HepG2 (cell line): ENCODE measurements at regions not wholly inside any gene's neighbourhood (a gene's known extent, or its start where the extent isn't known, plus 50 kb on each side); places are given as distances from the start of the nearest gene placed in this dataset.
A peak's percentile ranks its signal among the peaks of the same experiment; 100 is the strongest.

ENCODE experiments used
- ATAC-seq: fragments of 200-7000 bp; cut with Tn5 transposase; 3 replicates; pipeline ENCODE4 v1.9.1; 2020; ENCODE audit warnings: mild to moderate bottlenecking, moderate library complexity
- BruUV-seq: library from RNA; stranded (reverse); fragments of 400-500 nt; replicated peaks from 2 replicates; lab custom pipeline; 2021; lab: Mats Ljungman, UMichigan
- CTCF ChIA-PET: fragments of 300-600 bp; formaldehyde crosslinking; extraction: SDS; loops from one replicate; lab custom pipeline; 2021; ENCODE audit warnings: low total read pairs, inconsistent platforms, low intra/inter-chr PET ratio; lab: Yijun Ruan, JAX
- POLR2A ChIA-PET: fragments of 350-600 bp; sonication (Branson Sonifier 250); formaldehyde crosslinking; loops from one replicate; lab custom pipeline; 2020; ENCODE audit warnings: antibody characterized with exemption, inconsistent platforms; lab: Yijun Ruan, JAX
- DNase-seq: peaks from one replicate; pipeline ENCODE4 v3.0.0-alpha.2; 2015; ENCODE audit warnings: low spot score
- FAIRE-seq: peaks from 3 replicates; lab custom pipeline; 2011; peaks lifted over from hg19 to GRCh38; lab: Jason Lieb, UNC
- H2AFZ ChIP-seq: one replicate; pipeline ENCODE4 v1.6.1; 2011; ENCODE audit warnings: low read length, inconsistent platforms
- H3K27ac ChIP-seq: fragments of 300-600 bp; 3 replicates; pipeline ENCODE4 v1.8.0; 2011; ENCODE audit warnings: mixed run types, mild to moderate bottlenecking, mixed read lengths, low read length, inconsistent platforms; ENCODE audit not compliant: insufficient read depth; ENCODE audit errors: extremely low read length
- H3K27me3 ChIP-seq, 2 experiments: fragments of 200-600 bp in 1 of 2; 2 replicates in 1 of 2; 3 replicates in 1 of 2; pipeline versions ENCODE4 v1.6.0 to v1.8.0; 2011; ENCODE audit warnings: low read length in 2 of 2, mild to moderate bottlenecking in 2 of 2, moderate library complexity in 2 of 2, inconsistent platforms in 1 of 2; ENCODE audit not compliant: insufficient read depth in 2 of 2, control insufficient read depth in 1 of 2
- H3K36me3 ChIP-seq, 2 experiments: fragments of 200-600 bp in 1 of 2; replicated peaks in 1 of 2; 2 replicates in 1 of 2; 3 replicates in 1 of 2; pipeline versions ENCODE4 v1.5.1 to v1.8.0; 2011; ENCODE audit warnings: low read length in 2 of 2, inconsistent platforms in 1 of 2; ENCODE audit not compliant: insufficient read depth in 2 of 2, control insufficient read depth in 1 of 2
- H3K4me1 ChIP-seq: 2 replicates; pipeline ENCODE4 v1.5.1; 2012; ENCODE audit warnings: low read length, inconsistent platforms; ENCODE audit not compliant: insufficient read depth
- H3K4me2 ChIP-seq: 2 replicates; pipeline ENCODE4 v1.6.0; 2011; ENCODE audit warnings: low read depth, low read length, inconsistent platforms
- H3K4me3 ChIP-seq, 3 experiments: fragments of 200-600 bp in 1 of 3; sonication (generic), shearing (Covaris generic) in 1 of 3; replicated peaks in 1 of 3; 2 replicates each; pipeline ENCODE4 v1.5.1; 2011 to 2016; ENCODE audit warnings: low read length in 3 of 3, inconsistent platforms in 2 of 3, low read depth in 2 of 3, mild to moderate bottlenecking in 2 of 3, control low read depth in 1 of 3, mixed read lengths in 1 of 3; ENCODE audit not compliant: insufficient read depth in 1 of 3
- H3K79me2 ChIP-seq: one replicate; pipeline ENCODE4 v1.6.1; 2011; ENCODE audit warnings: low read length, inconsistent platforms; ENCODE audit not compliant: insufficient read depth
- H3K9ac ChIP-seq: 2 replicates; pipeline ENCODE4 v1.6.0; 2011; ENCODE audit warnings: mild to moderate bottlenecking, low read depth, low read length, inconsistent platforms; ENCODE audit not compliant: insufficient read depth
- H3K9me3 ChIP-seq: 2 replicates; pipeline ENCODE4 v1.5.1; 2012; ENCODE audit warnings: mild to moderate bottlenecking, low read length
- H4K20me1 ChIP-seq: 2 replicates; pipeline ENCODE4 v1.6.0; 2011; ENCODE audit warnings: inconsistent platforms, mild to moderate bottlenecking, low read length, moderate library complexity; ENCODE audit not compliant: insufficient read depth
- NFKB2 ChIP-seq: sonication (generic); formaldehyde crosslinking; IDR thresholded peaks from 2 replicates; pipeline ENCODE4 v1.4.0; 2020; ENCODE audit warnings: missing genetic modification reagents, borderline replicate concordance
- SMAD1 ChIP-seq: sonication (generic); formaldehyde crosslinking; IDR thresholded peaks from 2 replicates; pipeline ENCODE4 v1.4.0; 2020; ENCODE audit warnings: missing genetic modification reagents, low read depth, mild to moderate bottlenecking, borderline replicate concordance
- ZNF317 ChIP-seq: sonication (generic); formaldehyde crosslinking; IDR thresholded peaks from 2 replicates; pipeline ENCODE4 v1.5.0; 2020; ENCODE audit warnings: mild to moderate bottlenecking, missing genetic modification reagents
- ZNF746 ChIP-seq: sonication (generic); formaldehyde crosslinking; IDR thresholded peaks from 2 replicates; pipeline ENCODE4 v1.8.0; 2022; ENCODE audit warnings: mild to moderate bottlenecking, missing genetic modification reagents
- ZSCAN25 ChIP-seq: sonication (generic); formaldehyde crosslinking; IDR thresholded peaks from 2 replicates; pipeline ENCODE4 v1.8.0; 2022; ENCODE audit warnings: mild to moderate bottlenecking, missing genetic modification reagents
- WGBS: methylation state at CpG from one replicate; pipeline ENCODE4 v1.1.6; 2017; ENCODE audit warnings: low lambda C conversion rate; 5-methylcytosine and 5-hydroxymethylcytosine counted together
- in situ Hi-C: cut with HindIII; loops from 2 replicates; pipeline ENCODE4 v1.10.0; 2017; ENCODE audit warnings: low pct_unique_long_range_greater_than_20kb; ENCODE audit not compliant: extremely low pct_ligation_motif_present
- intact Hi-C: fragments of 100-400 bp; cut with micrococcal nuclease; formaldehyde crosslinking; loops from one replicate; pipeline ENCODE4 v1.10.0; 2022; ENCODE audit not compliant: unreplicated experiment
- TF ChIP-seq, protein P1 (sequence below), 2 experiments: sonication (generic) in 1 of 2; formaldehyde crosslinking in 1 of 2; IDR thresholded peaks; 2 replicates each; pipeline versions ENCODE4 v1.5.1 to v1.6.1; 2011 to 2020; ENCODE audit warnings: borderline replicate concordance in 1 of 2, low read depth in 1 of 2, low read length in 1 of 2, mild to moderate bottlenecking in 1 of 2, missing genetic modification reagents in 1 of 2, moderate library complexity in 1 of 2

- no peak for TF ChIP-seq ZNF746 (CRISPR knock-in tag)
- no peak for TF ChIP-seq ZSCAN25
- TF ChIP-seq, protein P1, sequence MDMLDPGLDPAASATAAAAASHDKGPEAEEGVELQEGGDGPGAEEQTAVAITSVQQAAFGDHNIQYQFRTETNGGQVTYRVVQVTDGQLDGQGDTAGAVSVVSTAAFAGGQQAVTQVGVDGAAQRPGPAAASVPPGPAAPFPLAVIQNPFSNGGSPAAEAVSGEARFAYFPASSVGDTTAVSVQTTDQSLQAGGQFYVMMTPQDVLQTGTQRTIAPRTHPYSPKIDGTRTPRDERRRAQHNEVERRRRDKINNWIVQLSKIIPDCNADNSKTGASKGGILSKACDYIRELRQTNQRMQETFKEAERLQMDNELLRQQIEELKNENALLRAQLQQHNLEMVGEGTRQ (IDR thresholded peaks at IDR 0.05; ENCODE audit: low read depth, low read length), result no peak
- TF ChIP-seq, protein P1 (CRISPR knock-in tag; IDR thresholded peaks at IDR 0.05; ENCODE audit: borderline replicate concordance), result no peak
Measured at GRCh38 chr16:79993629-79994209, 393.2 kb upstream of the MAF start (continued).

- ChIA-PET CTCF (no interaction called here), POLR2A (no interaction called here)
- in situ Hi-C loops, result no loop called here
- TF ChIP-seq NFKB2 (no peak), SMAD1 (CRISPR knock-in tag) (no peak), ZNF317 (CRISPR knock-in tag) (0 out of 2 replicates have a peak, but pooled peaks have one; percentile 43)
- Histone ChIP-seq H3K27me3 (no peaks in the 10 kb centered on the region; a peak in 1 of 5 replicates), H3K9ac (no peak overlapping the region), H2AFZ (no peak overlapping the region), H4K20me1 (no peaks in the 10 kb centered on the region), H3K79me2 (no peaks in the 10 kb centered on the region), H3K9me3 (no peaks in the 10 kb centered on the region), H3K4me2 (no peak overlapping the region), H3K4me1 (no peaks in the 10 kb centered on the region), H3K36me3 (no peaks in the 10 kb centered on the region), H3K27ac (no peak overlapping the region), H3K4me3 (no peak overlapping the region)
- intact Hi-C loops, result no loop called here
- FAIRE-seq (no peak), ATAC-seq (no peak), DNase-seq (no peak)
- no TSS peak for BruUV-seq
- WGBS, result 22% methylated on average over 4 of the region's 4 CpGs
Measured at GRCh38 chr16:79991969-79992368, 391.4 kb upstream of the MAF start.
